GM19025 (cell line): ENCODE measurements at regions not wholly inside any gene's neighbourhood (a gene's known extent, or its start where the extent isn't known, plus 50 kb on each side); places are given as distances from the start of the nearest gene placed in this dataset.
"Not testable (repeated sequence)": the region's sequence is repeated elsewhere in the genome, so short reads cannot be mapped to it uniquely, and the experiment has no call there.

ENCODE experiments used
- ATAC-seq: cut with Tn5 transposase; IDR thresholded peaks from one replicate; pipeline ENCODE4 v1.9.1; 2021; ENCODE audit warnings: mild to moderate bottlenecking, low read depth, moderate library complexity; ENCODE audit not compliant: unreplicated experiment

DNA sequence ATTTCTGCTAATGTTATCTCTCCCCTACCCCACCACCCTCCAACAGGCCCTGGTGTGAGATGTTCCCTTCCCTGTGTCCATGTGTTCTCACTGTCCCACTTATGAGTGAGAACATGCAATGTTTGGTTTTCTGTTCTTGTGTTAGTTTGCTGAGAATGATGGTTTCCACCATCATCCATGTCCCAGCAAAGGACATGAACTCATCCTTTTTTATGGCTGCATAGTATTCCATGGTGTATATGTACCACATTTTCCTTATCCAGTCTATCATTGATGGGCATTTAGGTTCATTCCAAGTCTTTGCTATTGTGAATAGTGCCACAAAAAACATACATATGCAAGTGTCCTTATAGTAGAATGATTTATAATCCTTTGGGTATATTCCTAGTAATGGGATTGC lies 104.5 kb downstream of the ZNF33B start:
- not testable (repeated sequence) for ATAC-seq

DNA sequence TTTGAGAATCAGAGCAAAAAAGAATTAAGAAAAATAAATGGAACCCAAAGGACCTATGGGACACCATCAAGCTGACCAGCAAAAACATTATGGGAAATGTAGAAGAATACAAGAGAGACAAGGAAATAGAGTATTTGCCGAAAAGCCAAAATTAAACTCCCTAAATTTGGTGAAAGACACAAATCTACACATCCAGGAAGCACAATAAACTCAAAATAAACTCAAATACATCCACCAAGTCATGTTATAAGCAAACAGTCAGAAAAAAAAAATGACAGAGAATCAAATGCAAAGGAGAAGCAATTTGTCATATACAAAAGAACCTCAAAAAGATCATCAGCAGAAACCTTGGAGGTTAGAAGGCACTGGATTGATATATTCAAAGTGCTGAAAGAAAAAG lies 105.4 kb downstream of the ZNF33B start:
- no peak for ATAC-seq

DNA sequence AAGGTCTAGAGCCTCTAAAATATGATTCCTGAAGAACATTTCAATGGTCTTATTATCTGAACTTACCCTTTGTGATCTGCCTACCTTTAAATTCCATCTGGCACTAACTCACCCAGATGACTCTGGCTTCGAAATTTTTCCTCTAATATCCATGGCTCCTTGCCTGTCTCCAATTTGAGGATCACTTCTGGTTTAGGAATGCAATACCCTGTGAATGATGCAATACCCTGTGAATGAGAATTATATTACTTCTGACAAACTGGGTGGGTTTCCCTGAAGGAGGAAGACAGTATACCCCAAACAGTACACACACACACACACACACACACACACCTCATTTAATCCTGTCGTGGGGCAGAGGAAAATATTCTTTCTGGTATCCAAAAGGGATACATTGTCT lies 115.3 kb downstream of the ZNF33B start:
- ATAC-seq, result no peak

DNA sequence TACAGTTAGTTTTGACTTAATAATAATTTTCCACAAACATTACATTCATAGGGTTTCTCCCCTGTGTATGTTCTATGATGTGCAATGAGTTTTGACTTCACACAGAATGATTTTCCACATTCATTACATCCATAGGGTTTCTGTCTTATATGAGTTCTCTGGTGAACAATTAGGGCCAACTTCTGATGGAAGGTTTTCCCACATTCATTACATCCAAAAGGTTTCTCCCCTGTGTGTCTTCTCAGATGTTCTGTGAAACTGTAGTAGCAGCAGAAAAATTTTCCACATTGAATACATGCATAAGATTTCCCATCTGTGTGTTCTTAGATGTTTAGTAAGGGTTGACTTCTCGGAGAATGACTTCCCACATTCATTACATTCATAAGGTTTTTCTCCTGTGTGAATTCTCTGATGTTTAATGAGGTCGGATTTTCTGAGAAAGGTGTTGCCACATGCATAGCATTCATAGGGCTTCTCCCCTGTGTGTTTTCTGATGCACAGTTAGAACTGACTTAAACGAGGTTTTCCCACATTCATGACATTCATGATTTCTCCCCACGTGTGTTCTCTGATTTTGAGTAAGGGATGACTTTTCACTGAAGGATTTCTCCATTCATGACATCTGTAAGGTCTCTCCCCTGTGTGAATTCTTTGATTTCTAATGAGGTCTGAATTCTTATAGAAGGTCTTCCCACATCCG lies 118.5 kb downstream of the ZNF33B start:
- ATAC-seq, result no peak

DNA sequence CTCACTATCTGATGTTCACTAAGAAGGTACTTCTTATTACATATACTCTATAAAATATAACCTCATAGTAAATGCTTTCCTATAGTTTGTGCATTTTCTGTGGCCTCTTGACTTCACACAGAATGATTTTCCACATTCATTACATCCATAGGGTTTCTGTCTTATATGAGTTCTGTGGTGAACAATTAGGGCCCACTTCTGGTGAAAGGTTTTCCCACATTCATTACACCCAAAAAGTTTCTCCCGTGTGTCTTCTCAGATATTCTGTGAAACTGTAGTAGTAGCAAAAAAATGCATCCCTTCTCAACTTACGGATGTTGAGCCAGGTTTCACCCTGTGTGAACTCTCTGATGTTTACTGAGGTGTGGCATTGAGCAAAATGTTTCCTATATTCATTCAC lies 119.3 kb downstream of the ZNF33B start:
- no peak for ATAC-seq

DNA sequence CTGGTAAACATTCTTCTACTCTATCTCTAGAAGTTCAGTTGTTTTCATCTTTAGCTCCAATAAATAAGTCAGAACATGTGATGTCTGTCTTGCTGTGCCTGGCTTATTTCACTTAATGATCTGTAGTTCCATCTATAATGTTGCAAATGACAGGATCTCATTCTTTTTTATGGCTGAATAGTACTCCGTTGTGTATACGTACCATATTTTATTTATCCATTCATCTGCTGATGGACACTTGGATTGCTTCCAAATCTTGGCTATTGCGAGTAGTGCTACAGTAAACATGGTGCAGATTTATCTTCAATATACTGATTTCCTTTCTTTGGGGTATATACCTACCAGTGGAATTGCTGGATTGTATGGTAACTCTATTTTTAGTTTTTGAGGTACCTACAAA lies 124.4 kb downstream of the ZNF33B start:
- no peak for ATAC-seq

DNA sequence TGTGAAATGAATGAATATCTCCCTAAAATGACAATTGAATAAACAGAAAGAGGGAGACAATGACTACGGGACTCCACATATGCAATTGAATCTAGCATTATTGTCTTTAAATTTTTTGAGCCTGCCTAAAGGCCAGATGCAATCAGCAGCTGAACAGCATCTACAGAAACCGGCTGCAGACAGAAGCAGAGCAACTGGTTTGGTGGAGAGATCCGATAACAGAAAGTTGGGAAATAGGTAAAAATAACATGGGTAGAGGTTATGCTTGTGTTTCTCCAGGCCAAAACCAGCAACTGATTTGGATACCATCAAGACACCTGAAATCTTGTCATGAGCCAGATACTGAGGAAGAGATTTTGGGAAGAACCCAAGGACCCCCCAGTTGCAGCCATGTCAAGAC lies 146.6 kb downstream of the ZNF33B start:
- no peak for ATAC-seq

DNA sequence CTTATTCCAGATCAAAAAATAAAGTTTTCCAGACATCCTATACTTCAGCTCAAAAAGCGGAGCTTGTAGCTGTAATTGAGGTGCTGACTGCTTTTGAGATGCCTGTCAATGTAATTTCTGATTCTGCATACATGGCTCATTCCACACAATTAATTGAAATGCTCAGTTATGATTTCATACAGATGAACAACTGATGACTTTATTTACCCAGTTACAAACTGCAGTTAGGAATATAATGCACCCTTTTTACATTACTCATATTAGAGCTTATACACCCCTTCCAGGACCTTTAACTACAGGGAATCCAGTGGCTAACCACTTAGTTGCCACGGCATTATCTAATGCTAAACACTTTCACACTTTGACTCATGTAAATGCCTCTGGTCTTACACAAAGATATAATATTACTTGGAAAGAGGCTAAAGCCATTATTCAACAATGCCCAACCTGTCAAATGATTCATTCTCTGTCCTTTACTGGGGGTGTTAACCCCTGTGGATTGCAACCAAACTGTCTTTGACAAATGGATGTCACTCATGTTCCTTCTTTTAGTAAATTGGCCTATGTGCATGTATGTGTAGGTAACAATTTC lies 147.3 kb downstream of the ZNF33B start:
- no peak for ATAC-seq

DNA sequence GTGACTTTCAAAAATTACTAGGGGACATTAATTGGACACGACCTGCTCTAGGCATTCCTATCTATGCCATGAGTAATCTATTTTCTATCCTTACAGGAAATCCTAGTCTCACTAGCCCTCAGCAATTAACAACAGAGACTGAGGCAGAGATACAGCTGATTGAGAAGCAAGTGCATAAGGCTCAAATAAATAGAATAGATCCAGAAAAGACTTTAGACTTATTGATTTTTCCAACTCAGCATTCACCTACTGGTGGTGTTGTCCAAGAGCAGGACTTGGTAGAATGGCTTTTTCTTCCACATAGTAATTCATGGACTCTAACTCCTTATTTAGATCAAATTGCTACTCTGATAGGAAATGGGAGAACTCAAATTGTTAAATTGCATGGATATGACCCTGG lies 148.0 kb downstream of the ZNF33B start:
- ATAC-seq, result no peak

DNA sequence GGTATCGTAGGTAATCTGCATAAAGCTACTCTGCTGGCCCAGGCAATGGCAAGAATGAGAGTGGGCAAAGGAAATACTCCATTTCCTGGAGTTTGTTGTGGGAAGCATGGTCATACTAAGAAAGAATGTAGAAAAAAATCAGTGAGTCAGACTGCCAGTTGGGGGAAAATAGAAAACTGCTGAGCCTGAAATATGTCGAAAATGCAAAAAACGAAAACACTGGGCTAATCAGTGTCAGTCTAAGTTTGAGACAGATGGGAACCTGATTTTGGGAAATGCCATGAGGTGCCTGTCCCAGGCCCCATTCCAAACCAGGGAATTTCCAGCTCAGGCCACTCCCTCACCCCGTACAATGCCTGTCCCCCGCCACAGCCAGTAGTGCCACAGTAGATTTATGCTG lies 150.0 kb downstream of the ZNF33B start:
- ATAC-seq, result no peak

DNA sequence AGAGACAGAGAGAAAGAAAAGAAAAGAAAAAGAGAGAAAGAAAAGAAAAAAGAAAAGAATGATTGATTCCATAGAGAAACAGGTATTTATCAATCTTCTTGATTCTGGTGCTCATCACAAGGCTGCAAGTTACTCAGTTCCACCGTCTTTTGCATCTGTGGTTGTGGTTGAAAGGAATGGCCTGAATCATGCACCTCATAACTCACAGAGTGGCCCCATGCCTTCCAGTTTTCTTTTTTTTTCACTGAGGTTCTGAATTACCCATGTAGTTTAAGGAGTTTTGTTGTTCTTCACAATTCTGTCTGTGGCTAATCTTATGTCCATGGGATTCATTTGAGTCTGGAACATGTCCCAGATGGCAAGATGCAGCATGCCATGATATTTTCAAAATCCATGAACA lies 156.0 kb downstream of the ZNF33B start:
- no peak for ATAC-seq

DNA sequence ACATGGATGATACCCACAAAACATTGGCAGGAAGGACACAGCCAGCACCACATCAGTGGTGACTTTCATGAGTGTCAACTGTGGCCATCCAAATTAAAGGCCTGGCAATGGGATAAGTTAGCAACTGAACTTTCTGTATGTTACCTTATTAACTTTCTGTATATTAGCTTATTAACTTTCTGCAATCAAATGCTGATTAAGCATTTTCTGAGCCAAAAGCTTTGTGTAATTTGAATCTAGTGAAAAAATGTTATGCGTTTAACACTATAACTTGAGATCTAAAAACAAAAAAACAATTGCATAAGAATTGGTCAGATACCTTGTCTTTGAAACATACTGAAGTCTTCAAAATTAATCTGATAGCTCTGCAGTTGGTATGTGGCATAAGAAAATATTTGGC lies 159.3 kb downstream of the ZNF33B start:
- ATAC-seq, result no peak

DNA sequence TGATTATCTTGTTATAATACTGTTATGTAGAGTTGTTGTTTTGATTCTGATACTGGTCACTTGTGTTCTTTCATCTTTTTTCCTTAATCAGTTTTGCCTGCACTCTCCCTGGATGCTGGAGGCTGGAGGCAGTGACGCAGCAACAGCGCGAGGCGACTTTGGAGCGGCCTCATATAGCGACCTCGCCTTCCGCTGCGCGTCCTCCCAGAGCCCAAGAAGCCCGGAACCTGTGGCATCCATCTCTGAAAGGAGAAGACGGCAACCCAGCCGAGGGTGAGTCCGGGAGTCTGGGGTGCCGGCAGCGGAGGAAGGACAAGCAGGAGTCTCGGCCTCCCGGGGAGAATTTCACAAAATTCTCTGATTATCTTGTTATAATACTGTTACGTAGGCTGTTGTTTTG lies 161.2 kb downstream of the ZNF33B start:
- no peak for ATAC-seq

DNA sequence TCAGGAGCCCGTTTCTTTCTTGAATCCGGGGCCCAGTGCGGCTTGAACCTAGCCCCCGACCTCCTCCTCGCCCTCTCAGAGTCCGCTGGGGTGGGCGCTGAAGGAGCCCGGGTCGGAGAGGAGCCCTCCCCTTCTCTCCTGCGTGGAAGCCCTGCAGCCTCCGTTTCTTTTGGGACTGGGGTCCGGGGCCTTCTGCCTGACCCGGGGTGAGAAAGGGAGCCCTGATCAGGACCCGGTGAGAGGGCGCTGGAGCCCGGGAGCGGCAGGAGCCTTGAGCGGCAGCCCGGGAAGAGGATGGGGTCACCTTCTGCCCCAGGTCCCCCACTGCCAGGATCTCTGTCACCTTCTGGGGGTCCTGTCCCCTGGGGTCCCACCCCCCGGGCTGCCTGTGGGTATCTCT lies 162.3 kb downstream of the ZNF33B start:
- no peak for ATAC-seq

DNA sequence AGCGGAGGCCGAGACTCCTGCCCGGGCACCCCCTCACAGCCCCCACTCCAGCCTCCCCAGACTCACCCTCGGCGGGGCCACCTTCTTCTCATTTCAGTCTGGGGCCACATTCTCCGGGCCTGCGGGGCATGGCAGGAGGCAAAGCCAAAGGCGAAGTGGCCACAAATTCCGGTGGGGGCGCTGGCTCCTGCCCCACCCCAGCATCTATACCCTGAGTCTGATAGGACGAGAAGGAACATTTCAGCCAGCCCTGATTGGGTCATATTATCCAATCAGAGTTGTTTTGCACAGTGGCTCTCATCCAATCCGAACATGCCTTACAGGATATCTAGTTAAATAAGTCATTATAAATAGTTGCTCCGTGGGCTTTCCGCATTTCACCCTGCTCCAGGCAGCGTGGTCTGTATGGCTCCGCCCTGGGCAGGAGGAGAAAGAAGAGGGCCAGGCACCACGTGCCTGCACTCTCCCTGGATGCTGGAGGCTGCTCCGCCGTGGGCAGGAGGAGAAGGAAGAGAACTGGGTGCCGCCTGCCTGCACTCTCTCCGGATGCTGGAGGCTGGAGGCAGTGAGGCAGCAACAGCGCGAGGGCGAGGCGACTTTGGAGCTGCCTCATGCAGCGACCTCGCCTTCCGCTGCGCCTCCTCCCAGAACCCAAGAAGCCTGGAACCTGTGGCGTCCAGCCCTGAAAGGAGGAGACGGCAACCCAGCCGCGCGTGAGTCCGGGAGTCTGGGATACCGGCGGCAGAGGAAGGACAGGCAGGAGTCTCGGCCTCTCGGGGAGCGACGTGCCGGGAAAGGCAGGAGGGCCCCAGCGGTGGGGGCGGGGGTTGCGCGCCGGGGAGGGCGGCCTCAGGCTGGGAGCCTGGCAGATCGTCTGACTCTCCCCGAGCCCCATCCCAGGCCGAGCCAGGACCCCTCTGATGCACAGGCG lies 162.9 kb downstream of the ZNF33B start:
- ATAC-seq, result no peak

DNA sequence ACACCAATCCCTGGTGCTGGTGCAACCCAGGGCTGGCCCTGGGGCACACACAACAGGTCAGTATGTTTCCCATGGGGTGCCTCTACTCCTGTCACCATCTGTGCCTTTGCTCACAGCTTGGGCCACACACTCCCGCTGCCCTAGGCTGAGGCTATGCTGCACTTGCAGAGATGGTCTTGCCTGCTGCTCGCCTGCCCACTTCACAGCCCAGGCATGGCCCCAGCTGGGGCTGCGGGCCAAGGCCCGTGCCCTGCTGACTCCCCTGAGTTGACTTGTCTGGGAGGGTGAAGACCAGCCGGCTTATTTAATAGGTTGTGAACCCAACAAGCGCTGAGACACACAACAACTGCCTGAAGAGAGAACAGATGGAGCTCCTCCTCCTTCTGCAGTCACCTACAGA lies 184.1 kb downstream of the ZNF33B start:
- no peak for ATAC-seq

DNA sequence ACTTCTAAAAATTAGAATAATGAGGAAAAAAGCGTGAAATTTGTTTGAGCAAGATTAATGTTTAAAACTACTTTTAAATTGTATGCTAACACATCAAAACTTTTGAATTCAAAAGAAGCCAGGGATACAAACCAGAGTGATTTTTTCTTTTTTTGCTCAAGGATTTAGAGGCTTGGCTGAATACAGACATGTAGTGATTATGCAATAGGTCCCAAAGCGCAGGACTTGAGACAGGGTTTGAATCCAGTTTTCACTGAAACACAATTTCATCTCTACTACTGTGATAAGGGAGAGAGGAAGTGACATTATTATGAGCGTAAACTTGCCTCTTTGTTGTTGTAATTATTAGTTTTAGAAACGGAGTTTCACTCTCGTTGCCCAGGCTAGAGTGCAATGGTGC lies 207.3 kb downstream of the ZNF33B start:
- ATAC-seq, result no peak

DNA sequence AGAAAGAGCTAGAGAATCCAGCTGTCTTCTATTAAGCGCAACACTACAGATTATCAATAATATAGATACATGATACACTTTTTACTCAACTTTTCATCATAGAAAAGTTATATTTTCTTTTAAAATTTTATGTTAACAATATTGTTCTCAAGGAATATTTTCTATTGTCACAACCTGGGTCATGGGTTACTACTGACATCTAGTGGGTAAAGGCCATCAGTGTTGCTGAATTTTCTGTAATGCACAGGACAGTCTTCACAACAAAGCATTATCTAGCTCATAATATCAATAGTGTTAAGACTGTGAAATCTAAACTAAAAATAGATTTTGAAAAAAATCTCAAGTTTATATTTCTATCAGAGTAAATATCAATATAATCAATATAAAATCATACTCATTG lies 209.8 kb downstream of the ZNF33B start:
- ATAC-seq, result no peak

DNA sequence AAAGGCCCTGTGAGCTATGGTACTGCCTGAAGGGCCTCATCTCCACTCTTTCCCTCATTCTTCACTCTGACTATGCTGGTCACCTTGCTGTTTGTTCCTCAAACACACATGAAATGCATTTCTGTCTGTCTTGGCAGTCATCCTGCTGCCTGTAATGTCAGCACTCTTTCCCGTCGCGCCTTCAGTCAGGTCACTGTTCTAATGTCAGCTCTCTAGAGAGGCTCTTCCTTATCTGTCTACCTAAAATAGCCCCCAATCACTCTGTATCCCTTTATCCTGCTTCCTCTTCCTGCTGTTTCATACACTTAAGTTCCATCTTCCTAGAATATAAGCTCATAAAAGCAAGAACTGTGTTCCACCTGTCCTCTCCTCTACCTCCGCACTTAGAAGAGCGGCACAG lies 215.5 kb downstream of the ZNF33B start:
- no peak for ATAC-seq

DNA sequence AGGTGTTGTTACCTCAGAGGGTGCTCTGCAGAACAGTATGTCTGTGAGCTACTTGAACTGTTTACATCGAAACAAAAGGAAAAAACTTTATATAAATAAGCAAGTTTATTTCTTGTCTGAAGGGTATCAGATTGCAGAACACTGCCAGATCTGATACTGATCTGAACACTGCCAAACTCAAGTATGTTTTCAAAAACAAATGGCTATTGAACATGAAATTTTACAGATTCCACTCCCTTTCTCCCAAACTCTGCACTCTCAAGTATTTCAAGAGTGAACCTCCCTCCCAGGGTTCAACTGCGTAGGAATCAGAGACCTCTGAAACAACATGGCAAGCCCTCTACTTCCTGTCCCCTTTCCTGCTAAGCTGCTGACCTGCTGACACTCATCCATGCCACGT lies 216.6 kb downstream of the ZNF33B start:
- no peak for ATAC-seq

DNA sequence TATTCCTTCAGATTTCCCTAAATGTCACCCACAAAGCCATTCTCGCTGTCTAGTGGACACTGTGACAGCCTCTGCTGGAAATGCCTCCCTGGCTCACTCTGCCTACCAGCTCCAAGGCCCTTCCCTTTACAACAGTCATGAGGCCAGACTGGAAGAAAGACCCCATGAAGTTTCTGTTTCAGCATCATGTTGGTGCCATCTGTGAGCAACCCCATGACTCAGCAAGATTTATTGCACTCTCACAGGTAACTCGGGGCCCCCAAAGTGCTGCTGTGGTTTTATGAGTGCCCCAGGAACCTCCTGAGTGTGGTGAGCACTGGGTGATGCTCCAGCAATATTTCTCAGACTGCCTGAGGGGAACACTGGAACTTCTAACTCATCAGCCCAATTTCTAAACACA lies 218.6 kb downstream of the ZNF33B start:
- ATAC-seq, result no peak
